GM18868 (cell line): ENCODE measurements at regions not wholly inside any gene's neighbourhood (a gene's known extent, or its start where the extent isn't known, plus 50 kb on each side); places are given as distances from the start of the nearest gene placed in this dataset.
"Not testable (repeated sequence)": the region's sequence is repeated elsewhere in the genome, so short reads cannot be mapped to it uniquely, and the experiment has no call there.

Experiments
- ATAC-seq: cut with Tn5 transposase; IDR thresholded peaks from one replicate; pipeline ENCODE4 v1.9.1; 2021; ENCODE audit warnings: mild to moderate bottlenecking, moderate library complexity; ENCODE audit not compliant: unreplicated experiment

GRCh38 chr12:28689398-28690175 lies 459.5 kb upstream of the FAR2 start:
- no peak for ATAC-seq

- ATAC-seq: no peak
These were observed 455.4 kb upstream of the FAR2 start for GRCh38 chr12:28693565-28694219.

GRCh38 chr12:28698553-28698952 lies 450.5 kb upstream of the FAR2 start:
- no peak for ATAC-seq

- no peak for ATAC-seq
These were observed 450.0 kb upstream of the FAR2 start for GRCh38 chr12:28699029-28699428.

- no peak for ATAC-seq
These were observed 448.9 kb upstream of the FAR2 start for GRCh38 chr12:28700161-28700560.

GRCh38 chr12:28704477-28705169 lies 444.5 kb upstream of the FAR2 start:
- no peak for ATAC-seq

- ATAC-seq: no peak
These were observed 440.1 kb upstream of the FAR2 start for GRCh38 chr12:28708918-28709371.

GRCh38 chr12:28709986-28710685 lies 438.9 kb upstream of the FAR2 start:
- ATAC-seq: no peak

GRCh38 chr12:28710882-28711281 lies 438.2 kb upstream of the FAR2 start:
- ATAC-seq: no peak

GRCh38 chr12:28711421-28711820 lies 437.7 kb upstream of the FAR2 start:
- no peak for ATAC-seq

GRCh38 chr12:28742791-28743190 lies 406.3 kb upstream of the FAR2 start:
- no peak for ATAC-seq

GRCh38 chr12:28746734-28747325 lies 402.2 kb upstream of the FAR2 start:
- no peak for ATAC-seq

GRCh38 chr12:28750946-28751685 lies 398.0 kb upstream of the FAR2 start:
- no peak for ATAC-seq

GRCh38 chr12:28755027-28755426 lies 394.1 kb upstream of the FAR2 start:
- no peak for ATAC-seq

- ATAC-seq: no peak
These were observed 389.7 kb upstream of the FAR2 start for GRCh38 chr12:28759333-28759732.

GRCh38 chr12:28760040-28760903 lies 388.8 kb upstream of the FAR2 start:
- not testable (repeated sequence) for ATAC-seq

- not testable (repeated sequence) for ATAC-seq
These were observed 387.2 kb upstream of the FAR2 start for GRCh38 chr12:28761897-28762296.

GRCh38 chr12:28766398-28766797 lies 382.7 kb upstream of the FAR2 start:
- no peak for ATAC-seq

GRCh38 chr12:28767836-28768348 lies 381.2 kb upstream of the FAR2 start:
- no peak for ATAC-seq
